T-cell (primary cell): ENCODE measurements at regions not wholly inside any gene's neighbourhood (a gene's known extent, or its start where the extent isn't known, plus 50 kb on each side); places are given as distances from the start of the nearest gene placed in this dataset.

Experiments used
- ATAC-seq, 4 experiments: fragments of 200-7000 bp in 3 of 4; fragments of 150-1000 bp in 1 of 4; cut with Tn5 transposase; replicated peaks in 1 of 4; 1 replicate in 3 of 4; 2 replicates in 1 of 4; pipeline ENCODE4 v1.10.0; 2021; ENCODE audit warnings: moderate library complexity in 3 of 4, mild to moderate bottlenecking in 2 of 4, moderate number of reproducible peaks in 1 of 4
- CTCF ChIA-PET, 2 donors: fragments of 300-600 bp; sonication (Branson Sonifier 250); formaldehyde crosslinking; loops; one replicate each; lab custom pipeline; 2022; ENCODE audit warnings: antibody characterized with exemption in 2 of 2; lab: Charles Lee
- POLR2A ChIA-PET, 2 donors: fragments of 300-600 bp; sonication (Branson Sonifier 250); formaldehyde crosslinking; loops; one replicate each; lab custom pipeline; 2022; ENCODE audit warnings: antibody characterized with exemption in 2 of 2; lab: Charles Lee
- DNase-seq, 35 experiments: peaks; one replicate each; pipeline versions ENCODE4 v3.0.0 to v3.0.0-alpha.2; 2013 to 2023
- H3K27ac ChIP-seq: one replicate; pipeline ENCODE4 v1.5.1; 2013; ENCODE audit warnings: low read length
- H3K27me3 ChIP-seq, 2 experiments: replicated peaks in 1 of 2; 1 replicate in 1 of 2; 2 replicates in 1 of 2; pipeline versions ENCODE4 v1.6.1 to v1.7.0; 2013; ENCODE audit warnings: low read length in 1 of 2, mixed read lengths in 1 of 2; ENCODE audit not compliant: control insufficient read depth in 2 of 2, insufficient read depth in 2 of 2; ENCODE audit errors: extremely low read depth in 1 of 2
- H3K36me3 ChIP-seq, 2 donors: 1 replicate in 1 of 2; 2 replicates in 1 of 2; pipeline versions ENCODE4 v1.6.1 to v1.7.0; 2013; ENCODE audit warnings: low read length in 1 of 2; ENCODE audit not compliant: control insufficient read depth in 2 of 2, insufficient read depth in 1 of 2; ENCODE audit errors: extremely low read depth in 1 of 2
- H3K4me1 ChIP-seq, 2 experiments: 1 replicate in 1 of 2; 2 replicates in 1 of 2; pipeline versions ENCODE4 v1.6.1 to v1.7.0; 2013; ENCODE audit warnings: low read length in 2 of 2, mixed read lengths in 1 of 2; ENCODE audit not compliant: insufficient read depth in 2 of 2, control insufficient read depth in 1 of 2; ENCODE audit errors: extremely low read depth in 1 of 2
- H3K4me3 ChIP-seq, 2 donors: 1 replicate in 1 of 2; 2 replicates in 1 of 2; pipeline versions ENCODE4 v1.5.1 to v1.7.0; 2013; ENCODE audit warnings: mild to moderate bottlenecking in 2 of 2, low read length in 1 of 2, moderate library complexity in 1 of 2; ENCODE audit not compliant: control insufficient read depth in 1 of 2; ENCODE audit errors: extremely low read depth in 1 of 2
- H3K9me3 ChIP-seq: 2 replicates; pipeline ENCODE4 v1.7.0; 2013
- H3K27ac Mint-ChIP-seq, 2 donors: one replicate each; pipeline ENCODE4 v1.8.0; 2020 to 2021; ENCODE audit warnings: mild to moderate bottlenecking in 2 of 2, mixed read lengths in 2 of 2
- H3K27me3 Mint-ChIP-seq, 2 donors: one replicate each; pipeline ENCODE4 v1.8.0; 2021 to 2022; ENCODE audit warnings: mixed read lengths in 2 of 2
- H3K36me3 Mint-ChIP-seq: one replicate; pipeline ENCODE4 v1.8.0; 2021; ENCODE audit warnings: mixed read lengths
- H3K4me1 Mint-ChIP-seq, 3 donors: one replicate each; pipeline ENCODE4 v1.8.0; 2020 to 2022; ENCODE audit warnings: mixed read lengths in 3 of 3, mild to moderate bottlenecking in 1 of 3
- H3K4me3 Mint-ChIP-seq, 3 donors: one replicate each; pipeline ENCODE4 v1.8.0; 2020 to 2022; ENCODE audit warnings: mild to moderate bottlenecking in 3 of 3, mixed read lengths in 3 of 3, moderate library complexity in 3 of 3
- H3K9me3 Mint-ChIP-seq, 3 donors: one replicate each; pipeline ENCODE4 v1.8.0; 2020 to 2022; ENCODE audit warnings: mixed read lengths in 3 of 3
- WGBS: methylation state at CpG from one replicate; pipeline ENCODE4 v1.1.5; 2013; ENCODE audit warnings: missing lambda C conversion rate; ENCODE audit not compliant: insufficient coverage; 5-methylcytosine and 5-hydroxymethylcytosine counted together

DNA sequence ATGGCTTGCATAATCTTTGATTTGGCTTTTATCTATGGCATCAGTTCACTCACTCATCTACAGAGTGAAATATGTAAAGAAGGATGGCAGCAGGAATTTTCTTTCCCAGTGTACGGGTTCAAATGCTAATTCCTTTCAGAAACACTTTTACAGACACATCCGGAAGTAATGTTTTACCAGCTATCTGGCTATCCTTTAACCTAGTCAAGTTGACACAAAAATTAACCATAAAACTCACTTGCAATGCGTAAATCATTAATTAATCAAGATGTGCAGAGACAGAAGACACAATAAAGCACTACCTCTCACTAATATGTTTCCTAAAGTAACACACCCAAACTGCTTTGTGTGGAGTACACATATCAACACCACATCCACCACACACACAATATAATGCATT, 378.9 kb upstream of the ANO3 start:
- Mint-ChIP-seq H3K27me3 (no peaks in the 10 kb centered on the region), H3K36me3 (no peaks in the 10 kb centered on the region), H3K4me3 (no peak overlapping the region), H3K9me3 (peaks cover 0 to 16% (median 11%) of the 10 kb centered on the region in 3 donors), H3K4me1 (no peaks in the 10 kb centered on the region), H3K27ac (no peak overlapping the region)
- CTCF ChIA-PET: no interaction called here
- Histone ChIP-seq H3K36me3 (no peaks in the 10 kb centered on the region), H3K4me3 (no peak overlapping the region), H3K9me3 (no peaks in the 10 kb centered on the region), H3K4me1 (no peaks in the 10 kb centered on the region), H3K27me3 (no peaks in the 10 kb centered on the region), H3K27ac (no peak overlapping the region)
- ATAC-seq (no peak), DNase-seq (no peak)
- 60% methylated on average over 1 of the region's 3 CpGs for WGBS
- POLR2A ChIA-PET: no interaction called here

DNA sequence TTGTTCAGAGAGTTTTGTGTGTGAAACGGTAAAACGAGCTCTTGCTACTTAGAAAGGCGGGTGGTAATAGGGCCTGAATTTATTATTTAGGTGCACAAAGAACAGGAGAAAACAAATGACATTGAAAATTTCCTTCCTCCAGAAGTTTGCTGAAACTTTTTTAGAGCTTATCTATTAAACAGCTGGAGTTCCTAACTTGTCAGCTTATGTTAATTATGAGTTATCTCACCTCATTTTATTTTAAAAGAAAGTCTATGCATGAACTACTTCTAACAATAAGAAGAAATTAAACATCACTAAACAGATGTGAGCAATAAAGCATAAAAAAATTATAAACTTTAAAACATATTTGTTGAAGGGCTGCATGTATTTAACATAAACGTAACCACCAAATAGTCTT, 373.9 kb upstream of the ANO3 start:
- H3K27ac Mint-ChIP-seq: no peak overlapping the region
- Histone ChIP-seq H3K27ac (no peak overlapping the region), H3K36me3 (no peaks in the 10 kb centered on the region), H3K4me3 (no peak overlapping the region), H3K27me3 (no peaks in the 10 kb centered on the region), H3K9me3 (no peaks in the 10 kb centered on the region), H3K4me1 (no peaks in the 10 kb centered on the region)
- H3K9me3 Mint-ChIP-seq: peaks cover 0 to 16% (median 10%) of the 10 kb centered on the region in 3 donors
- ChIA-PET CTCF (no interaction called here), POLR2A (no interaction called here)
- H3K4me1 Mint-ChIP-seq: no peaks in the 10 kb centered on the region
- DNase-seq (no peak), ATAC-seq (no peak)
- no peaks in the 10 kb centered on the region for H3K27me3 Mint-ChIP-seq
- WGBS: no CpG with 5 or more reads among the region's 4 CpGs
- H3K4me3 Mint-ChIP-seq: no peak overlapping the region
- no peaks in the 10 kb centered on the region for H3K36me3 Mint-ChIP-seq

DNA sequence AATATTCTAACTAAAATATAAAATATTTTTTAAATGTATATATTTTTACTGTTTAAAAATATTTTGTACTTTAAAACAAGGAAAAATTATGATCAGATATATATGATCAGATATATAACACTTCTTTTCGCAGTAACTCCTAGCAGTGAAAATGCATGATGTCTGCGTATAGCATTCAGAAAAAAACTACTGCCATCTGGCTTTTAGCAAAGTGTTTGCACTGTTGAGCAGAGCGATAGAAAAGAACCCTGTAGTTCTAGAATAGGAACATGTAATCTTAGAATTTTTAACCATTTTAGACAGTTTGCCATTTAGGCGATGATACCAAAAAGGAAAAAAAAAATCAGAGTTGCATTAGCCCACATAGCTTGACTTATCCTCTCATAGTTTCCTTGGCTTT, 370.4 kb upstream of the ANO3 start:
- DNase-seq (no peak), ATAC-seq (no peak)
- Histone ChIP-seq H3K27ac (no peak overlapping the region), H3K4me1 (no peaks in the 10 kb centered on the region), H3K27me3 (no peaks in the 10 kb centered on the region), H3K36me3 (no peaks in the 10 kb centered on the region), H3K9me3 (no peaks in the 10 kb centered on the region), H3K4me3 (no peak overlapping the region)
- no peaks in the 10 kb centered on the region for H3K4me1 Mint-ChIP-seq
- H3K36me3 Mint-ChIP-seq: no peaks in the 10 kb centered on the region
- peaks cover 3 to 16% (median 15%) of the 10 kb centered on the region in 3 donors for H3K9me3 Mint-ChIP-seq
- CTCF ChIA-PET: no interaction called here
- H3K4me3 Mint-ChIP-seq: no peak overlapping the region
- POLR2A ChIA-PET: no interaction called here
- WGBS: 86% methylated on average over 1 of the region's 4 CpGs
- no peak overlapping the region for H3K27ac Mint-ChIP-seq
- no peaks in the 10 kb centered on the region for H3K27me3 Mint-ChIP-seq

DNA sequence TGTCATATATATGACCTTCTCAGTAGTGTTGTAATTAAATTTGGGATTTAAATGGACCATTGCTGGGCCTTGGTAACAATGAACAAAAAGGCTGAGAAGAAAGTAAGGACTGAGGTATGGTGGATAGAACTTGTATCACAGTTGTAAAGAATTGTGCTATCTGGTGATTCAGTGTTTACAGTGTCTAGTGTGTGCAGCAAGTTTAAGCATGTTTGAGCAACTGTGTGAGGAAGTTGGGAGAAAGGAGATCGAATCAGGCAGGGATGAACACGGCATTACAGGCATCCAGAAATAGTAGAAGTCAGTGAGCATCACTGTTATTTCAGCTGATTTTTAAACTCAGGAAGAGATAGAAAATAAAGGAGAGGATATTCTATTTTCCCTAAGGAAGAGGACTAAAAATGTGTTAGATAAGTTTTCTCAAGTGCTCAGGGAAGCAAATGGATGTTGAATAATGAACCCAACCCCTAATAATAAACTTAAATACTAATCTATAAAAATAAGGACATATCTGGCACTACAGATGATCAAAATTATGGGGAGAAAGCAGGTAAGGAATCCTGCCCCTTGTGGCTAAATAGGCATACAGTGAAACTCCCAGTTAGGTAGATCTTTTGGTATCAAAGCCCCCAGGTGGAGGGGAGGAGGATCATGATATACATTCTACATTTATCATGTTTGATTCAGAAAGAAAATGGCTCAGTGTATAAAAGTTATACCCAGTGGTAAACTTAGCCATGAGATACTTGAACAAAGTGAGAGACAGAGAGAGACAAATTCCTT, 361.0 kb upstream of the ANO3 start:
- ATAC-seq (no peak), DNase-seq (no peak)
- 91% methylated on average over 2 of the region's 2 CpGs for WGBS
- no peaks in the 10 kb centered on the region for H3K27me3 Mint-ChIP-seq
- no peaks in the 10 kb centered on the region for H3K36me3 Mint-ChIP-seq
- ChIA-PET POLR2A (interaction anchor here in 1 of 2 donors (0.5 kb wide), 1 partner anchor 209 kb away, joined by 4 read pairs; no protein-coding TSS in a partner anchor), CTCF (no interaction called here)
- H3K9me3 ChIP-seq: no peaks in the 10 kb centered on the region
- H3K4me1 ChIP-seq: no peaks in the 10 kb centered on the region
- no peaks in the 10 kb centered on the region for H3K36me3 ChIP-seq
- no peak overlapping the region for H3K27ac Mint-ChIP-seq
- no peaks in the 10 kb centered on the region for H3K4me1 Mint-ChIP-seq
- peaks cover 6 to 15% (median 13%) of the 10 kb centered on the region in 3 donors for H3K9me3 Mint-ChIP-seq
- no peak overlapping the region for H3K27ac ChIP-seq
- H3K27me3 ChIP-seq: no peaks in the 10 kb centered on the region
- no peak overlapping the region for H3K4me3 ChIP-seq
- H3K4me3 Mint-ChIP-seq: no peak overlapping the region

DNA sequence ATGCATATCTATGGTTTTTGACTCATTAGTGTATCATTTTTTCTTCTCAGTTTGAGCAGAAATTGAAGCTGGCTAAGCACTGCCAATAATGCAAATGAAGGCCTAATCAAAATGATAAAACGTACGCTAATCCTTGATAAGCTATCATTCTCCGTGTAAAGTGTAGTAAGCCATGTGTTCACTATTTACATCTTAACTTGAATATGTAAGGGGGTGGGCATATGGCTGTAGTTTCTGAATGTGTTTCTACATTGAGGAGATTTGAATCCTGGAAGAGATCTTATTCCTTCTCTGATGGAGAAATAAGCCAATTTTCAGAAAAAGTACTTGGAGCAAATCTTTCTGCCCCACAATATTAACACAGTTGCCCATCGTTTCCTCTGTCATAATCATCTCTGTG, 351.8 kb upstream of the ANO3 start:
- Mint-ChIP-seq H3K27me3 (no peaks in the 10 kb centered on the region), H3K4me3 (no peak overlapping the region), H3K4me1 (no peaks in the 10 kb centered on the region), H3K9me3 (peaks cover 4 to 13% (median 11%) of the 10 kb centered on the region in 3 donors), H3K27ac (no peak overlapping the region), H3K36me3 (no peaks in the 10 kb centered on the region)
- DNase-seq (no peak), ATAC-seq (no peak)
- CTCF ChIA-PET: no interaction called here
- Histone ChIP-seq H3K9me3 (no peaks in the 10 kb centered on the region), H3K4me3 (no peak overlapping the region), H3K4me1 (no peaks in the 10 kb centered on the region), H3K36me3 (no peaks in the 10 kb centered on the region), H3K27me3 (no peaks in the 10 kb centered on the region), H3K27ac (no peak overlapping the region)
- POLR2A ChIA-PET: no interaction called here
- WGBS: no CpG with 5 or more reads among the region's 4 CpGs

DNA sequence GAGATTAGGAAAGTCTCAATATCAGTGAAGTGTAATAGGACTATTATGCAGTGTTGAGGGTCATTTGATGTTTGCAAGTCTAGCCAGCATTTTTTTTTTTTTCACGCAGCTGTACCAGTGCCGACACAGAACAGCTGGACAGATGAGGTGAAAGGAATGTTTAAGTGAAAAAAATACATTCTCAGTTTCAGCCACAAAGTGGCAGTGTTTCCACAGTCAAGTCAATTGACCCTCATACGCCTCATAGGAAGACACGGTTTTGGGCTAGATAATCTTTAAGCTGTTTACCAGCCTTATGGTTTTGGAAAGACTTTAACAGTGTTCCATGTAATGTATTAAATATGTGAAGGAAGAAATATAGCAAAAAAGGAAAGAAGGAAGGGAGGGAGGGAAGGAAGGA, 349.9 kb upstream of the ANO3 start:
- no peaks in the 10 kb centered on the region for H3K36me3 ChIP-seq
- no peaks in the 10 kb centered on the region for H3K27me3 ChIP-seq
- Mint-ChIP-seq H3K9me3 (peaks cover 4 to 16% (median 10%) of the 10 kb centered on the region in 3 donors), H3K27ac (no peak overlapping the region), H3K27me3 (no peaks in the 10 kb centered on the region), H3K4me3 (no peak overlapping the region), H3K4me1 (no peaks in the 10 kb centered on the region), H3K36me3 (no peaks in the 10 kb centered on the region)
- DNase-seq (no peak), ATAC-seq (no peak)
- CTCF ChIA-PET: interaction anchor here in 1 of 2 donors (0.6 kb wide), 1 partner anchor 1506 kb away, joined by 3 read pairs; no protein-coding TSS in a partner anchor
- no peak overlapping the region for H3K4me3 ChIP-seq
- POLR2A ChIA-PET: no interaction called here
- H3K27ac ChIP-seq: no peak overlapping the region
- no peaks in the 10 kb centered on the region for H3K9me3 ChIP-seq
- no CpG with 5 or more reads among the region's 4 CpGs for WGBS
- H3K4me1 ChIP-seq: no peaks in the 10 kb centered on the region
